Loucy (cell line): ENCODE measurements at regions not wholly inside any gene's neighbourhood (a gene's known extent, or its start where the extent isn't known, plus 50 kb on each side); places are given as distances from the start of the nearest gene placed in this dataset.

ENCODE experiments used
- CTCF ChIP-seq: fragments of 200-600 bp; sonication (generic); conservative IDR thresholded peaks from 2 replicates; pipeline ENCODE4 v1.5.1; 2014; ENCODE audit warnings: mild to moderate bottlenecking, antibody characterized with exemption, low read length
- EZH2phosphoT487 ChIP-seq: fragments of 200-600 bp; IDR thresholded peaks from 2 replicates; pipeline ENCODE4 v1.6.1; 2018; ENCODE audit warnings: antibody characterized with exemption, mild to moderate bottlenecking, moderate library complexity, borderline replicate concordance

- TF ChIP-seq CTCF (no peak), EZH2phosphoT487 (no peak)
Measured at GRCh38 chr3:70833239-70833960, 521.0 kb upstream of the MDFIC2 start.
